Hepatocyte (in vitro differentiated cells): ENCODE measurements at regions not wholly inside any gene's neighbourhood (a gene's known extent, or its start where the extent isn't known, plus 50 kb on each side); places are given as distances from the start of the nearest gene placed in this dataset.

Experiments used
- DNase-seq: peaks from one replicate; pipeline ENCODE4 v3.0.0-alpha.2; 2016; ENCODE audit warnings: low spot score
- H2AFZ ChIP-seq: fragments of 200-600 bp; sonication (generic); 2 replicates; pipeline ENCODE4 v1.6.0; 2016; ENCODE audit warnings: antibody characterized with exemption, mild to moderate bottlenecking
- H3K27ac ChIP-seq: fragments of 200-600 bp; sonication (generic); 2 replicates; pipeline ENCODE4 v1.5.1; 2016; ENCODE audit warnings: mild to moderate bottlenecking
- H3K27me3 ChIP-seq: fragments of 200-600 bp; sonication (generic); 2 replicates; pipeline ENCODE4 v1.6.1; 2016
- H3K36me3 ChIP-seq: fragments of 200-600 bp; sonication (generic); replicated peaks from 2 replicates; pipeline ENCODE4 v1.5.1; 2016; ENCODE audit warnings: low read depth; ENCODE audit not compliant: insufficient read depth
- H3K4me1 ChIP-seq: fragments of 200-600 bp; sonication (generic); 2 replicates; pipeline ENCODE4 v1.5.1; 2016; ENCODE audit warnings: mild to moderate bottlenecking, moderate library complexity; ENCODE audit not compliant: insufficient read depth
- H3K4me2 ChIP-seq: fragments of 200-600 bp; sonication (generic); 2 replicates; pipeline ENCODE4 v1.6.0; 2016
- H3K4me3 ChIP-seq: fragments of 200-600 bp; sonication (generic); 2 replicates; pipeline ENCODE4 v1.5.1; 2016; ENCODE audit warnings: mild to moderate bottlenecking
- H3K79me2 ChIP-seq: fragments of 200-600 bp; sonication (generic); 2 replicates; pipeline ENCODE4 v1.6.0; 2017; ENCODE audit warnings: mild to moderate bottlenecking
- H3K9me2 ChIP-seq: fragments of 200-600 bp; sonication (generic); replicated peaks from 2 replicates; pipeline ENCODE4 v1.6.0; 2017; ENCODE audit warnings: mild to moderate bottlenecking; ENCODE audit not compliant: insufficient read depth
- H3K9me3 ChIP-seq: fragments of 200-600 bp; sonication (generic); 2 replicates; pipeline ENCODE4 v1.5.1; 2016; ENCODE audit warnings: low read depth, mild to moderate bottlenecking
- H4K20me1 ChIP-seq: fragments of 200-600 bp; sonication (generic); 2 replicates; pipeline ENCODE4 v1.6.0; 2016; ENCODE audit warnings: mild to moderate bottlenecking; ENCODE audit not compliant: insufficient read depth, poor library complexity, severe bottlenecking
- CTCF ChIP-seq: fragments of 200-600 bp; sonication (generic); IDR thresholded peaks from 2 replicates; pipeline ENCODE4 v1.5.1; 2016; ENCODE audit warnings: antibody characterized with exemption, mild to moderate bottlenecking; ENCODE audit not compliant: poor library complexity
- EZH2 ChIP-seq: fragments of 200-600 bp; sonication (generic); IDR thresholded peaks from 2 replicates; pipeline ENCODE4 v1.6.1; 2016; ENCODE audit warnings: antibody characterized with exemption, mild to moderate bottlenecking, borderline replicate concordance
- EZH2phosphoT487 ChIP-seq: fragments of 200-600 bp; sonication (generic); IDR thresholded peaks from one replicate; pipeline ENCODE4 v1.6.1; 2018; ENCODE audit warnings: antibody characterized with exemption, mild to moderate bottlenecking, low read depth, moderate library complexity; ENCODE audit not compliant: unreplicated experiment, severe bottlenecking
- WGBS: methylation state at CpG from one replicate; pipeline ENCODE4 v1.1.6; 2016; ENCODE audit warnings: low lambda C conversion rate; ENCODE audit errors: missing lambda C conversion rate; 5-methylcytosine and 5-hydroxymethylcytosine counted together

- Histone ChIP-seq H2AFZ (no peak overlapping the region), H3K27ac (no peak overlapping the region), H4K20me1 (no peaks in the 10 kb centered on the region), H3K4me2 (no peak overlapping the region), H3K36me3 (no peaks in the 10 kb centered on the region), H3K9me3 (no peaks in the 10 kb centered on the region), H3K27me3 (no peaks in the 10 kb centered on the region), H3K4me1 (no peaks in the 10 kb centered on the region), H3K4me3 (no peak overlapping the region), H3K79me2 (no peaks in the 10 kb centered on the region), H3K9me2 (no peaks in the 10 kb centered on the region)
- DNase-seq, result no peak
- TF ChIP-seq EZH2phosphoT487 (no peak), EZH2 (no peak), CTCF (no peak)
Measured at GRCh38 chr7:49322476-49322875, 398.1 kb downstream of the CDC14C start.

- no peak overlapping the region for H2AFZ ChIP-seq
- H3K36me3 ChIP-seq, result no peaks in the 10 kb centered on the region
- no peaks in the 10 kb centered on the region for H3K9me3 ChIP-seq
- H4K20me1 ChIP-seq, result no peaks in the 10 kb centered on the region
- no peaks in the 10 kb centered on the region for H3K79me2 ChIP-seq
- no peak for DNase-seq
- H3K4me2 ChIP-seq, result no peak overlapping the region
- no peak overlapping the region for H3K27ac ChIP-seq
- no peak overlapping the region for H3K4me3 ChIP-seq
- H3K9me2 ChIP-seq, result no peaks in the 10 kb centered on the region
- 84% methylated on average over 3 of the region's 3 CpGs for WGBS
- TF ChIP-seq CTCF, result no peak
- TF ChIP-seq EZH2phosphoT487, result no peak
- no peak for TF ChIP-seq EZH2
- no peaks in the 10 kb centered on the region for H3K4me1 ChIP-seq
- H3K27me3 ChIP-seq, result no peaks in the 10 kb centered on the region
Measured at GRCh38 chr7:49324040-49324439, 399.7 kb downstream of the CDC14C start.

GRCh38 chr7:49324707-49325106 lies 400.4 kb downstream of the CDC14C start:
- H3K4me2 ChIP-seq, result no peak overlapping the region
- H3K27ac ChIP-seq, result no peak overlapping the region
- no peaks in the 10 kb centered on the region for H4K20me1 ChIP-seq
- TF ChIP-seq EZH2, result no peak
- TF ChIP-seq CTCF, result no peak
- no peak for TF ChIP-seq EZH2phosphoT487
- no peaks in the 10 kb centered on the region for H3K4me1 ChIP-seq
- no peaks in the 10 kb centered on the region for H3K36me3 ChIP-seq
- H3K79me2 ChIP-seq, result no peaks in the 10 kb centered on the region
- no peaks in the 10 kb centered on the region for H3K9me2 ChIP-seq
- no peak for DNase-seq
- H3K4me3 ChIP-seq, result no peak overlapping the region
- no peaks in the 10 kb centered on the region for H3K27me3 ChIP-seq
- no peak overlapping the region for H2AFZ ChIP-seq
- 67% methylated on average over 1 of the region's 1 CpG for WGBS
- no peaks in the 10 kb centered on the region for H3K9me3 ChIP-seq

GRCh38 chr7:49325571-49325970 lies 401.2 kb downstream of the CDC14C start:
- no peak overlapping the region for H2AFZ ChIP-seq
- no peaks in the 10 kb centered on the region for H3K9me2 ChIP-seq
- no peak overlapping the region for H3K4me3 ChIP-seq
- DNase-seq, result no peak
- WGBS, result 87% methylated on average over 4 of the region's 4 CpGs
- no peaks in the 10 kb centered on the region for H4K20me1 ChIP-seq
- H3K27me3 ChIP-seq, result no peaks in the 10 kb centered on the region
- no peak overlapping the region for H3K27ac ChIP-seq
- no peaks in the 10 kb centered on the region for H3K4me1 ChIP-seq
- no peaks in the 10 kb centered on the region for H3K79me2 ChIP-seq
- H3K36me3 ChIP-seq, result no peaks in the 10 kb centered on the region
- H3K4me2 ChIP-seq, result no peak overlapping the region
- no peaks in the 10 kb centered on the region for H3K9me3 ChIP-seq
- TF ChIP-seq EZH2 (no peak), EZH2phosphoT487 (no peak), CTCF (no peak)
